GM18951 (cell line): ENCODE measurements at regions not wholly inside any gene's neighbourhood (a gene's known extent, or its start where the extent isn't known, plus 50 kb on each side); places are given as distances from the start of the nearest gene placed in this dataset.

Source experiments
- POLR2A ChIP-seq: IDR thresholded peaks from 4 replicates; pipeline ENCODE4 v1.6.1; 2011; ENCODE audit warnings: mild to moderate bottlenecking; ENCODE audit not compliant: insufficient read length, insufficient read depth; ENCODE audit errors: extremely low read depth
- in situ Hi-C: fragments of 300-500 bp; cut with MboI; formaldehyde crosslinking; loops from one replicate; pipeline ENCODE4 v1.12.0; 2022; ENCODE audit warnings: low sequenced_read_pairs, mixed read lengths, inconsistent platforms; ENCODE audit not compliant: unreplicated experiment

DNA sequence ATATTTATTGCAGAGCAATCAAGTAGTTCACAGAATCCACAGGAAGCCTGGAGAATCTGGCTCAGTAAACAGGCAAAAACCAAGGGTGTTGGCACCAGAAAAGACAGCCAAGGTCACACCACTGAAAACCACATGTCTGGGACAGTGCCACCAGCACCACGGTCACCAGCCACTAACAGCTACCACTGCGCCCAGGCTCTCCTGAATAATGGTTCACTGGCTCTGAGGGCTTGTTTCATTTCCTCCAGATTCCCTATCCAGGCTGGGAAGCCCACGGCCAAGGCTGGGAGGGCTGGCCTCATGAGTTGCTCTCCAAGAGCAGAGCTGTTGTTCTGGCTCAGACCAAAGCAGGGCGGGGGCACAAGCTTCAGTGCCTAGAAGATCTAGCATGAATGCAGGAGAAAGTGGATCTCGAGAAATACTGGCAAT is 54.5 kb upstream of the PTGFRN start:
- TF ChIP-seq POLR2A, result no peak

DNA sequence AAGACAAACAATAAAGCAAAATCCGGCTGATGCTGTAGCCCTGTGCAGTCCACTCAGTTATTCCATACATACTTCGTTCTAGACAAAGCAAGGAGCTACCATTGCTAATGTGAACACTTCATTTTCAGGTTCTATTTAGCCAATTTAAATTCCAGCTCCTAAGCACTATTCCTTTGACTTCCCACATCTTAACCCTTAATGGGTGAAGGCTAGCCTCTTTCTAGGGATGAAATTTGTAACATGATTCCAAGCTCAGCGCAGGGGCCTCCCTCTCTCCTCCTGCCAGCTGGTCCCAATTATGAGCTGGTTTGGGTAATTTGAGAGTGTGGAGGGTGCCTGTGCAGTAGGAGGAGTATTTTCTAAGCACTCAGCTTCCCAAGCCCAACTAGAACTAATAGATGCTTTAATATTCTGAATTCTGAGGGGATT is 53.9 kb upstream of the PTGFRN start:
- no peak for TF ChIP-seq POLR2A
- in situ Hi-C loops, result no loop called here

More for the DNA sequence above, 54.5 kb upstream of the PTGFRN start:
- in situ Hi-C loops, result no loop called here

DNA sequence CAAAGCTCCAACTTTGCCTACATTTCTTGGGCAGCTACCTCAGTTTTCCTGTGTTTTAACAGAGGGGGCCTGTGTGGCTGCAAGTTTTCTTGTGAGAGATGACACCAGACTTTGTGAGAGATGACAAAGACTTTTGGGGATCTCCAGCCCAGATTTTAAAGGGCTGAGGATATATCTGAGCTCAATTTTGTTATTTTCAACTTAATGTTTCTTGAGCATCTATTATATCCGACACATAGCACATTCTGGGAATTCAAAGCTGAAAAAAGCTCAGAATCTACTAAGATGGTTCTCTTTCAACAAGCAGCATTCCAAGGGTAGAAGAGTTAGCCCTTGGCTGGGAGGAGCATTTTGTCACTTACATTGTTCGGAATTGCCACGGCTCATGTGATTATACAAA is 53.4 kb upstream of the PTGFRN start:
- no peak for TF ChIP-seq POLR2A
- in situ Hi-C loops, result no loop called here

DNA sequence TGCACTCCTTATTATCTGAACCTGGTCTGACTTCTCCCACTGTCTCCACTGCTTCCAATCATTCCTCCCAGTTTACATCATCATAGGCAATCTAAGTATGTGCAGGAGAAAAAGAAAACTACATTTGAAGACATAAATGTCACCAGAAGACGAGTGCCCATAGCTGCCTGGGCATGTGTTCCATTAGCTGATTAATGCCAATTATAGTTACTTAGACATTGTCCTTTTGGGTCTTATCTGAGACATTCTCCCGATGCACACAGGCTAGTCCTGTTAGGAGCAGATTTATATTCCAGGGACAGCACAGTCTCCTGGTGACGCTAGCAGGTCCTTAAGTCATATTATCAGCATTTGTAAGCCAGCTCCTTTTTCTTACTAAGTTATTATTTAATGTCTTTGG is 52.6 kb upstream of the PTGFRN start:
- no peak for TF ChIP-seq POLR2A
- in situ Hi-C loops, result no loop called here
